HG03039 (cell line): ENCODE measurements at regions not wholly inside any gene's neighbourhood (a gene's known extent, or its start where the extent isn't known, plus 50 kb on each side); places are given as distances from the start of the nearest gene placed in this dataset.
"Not testable (repeated sequence)": the region's sequence is repeated elsewhere in the genome, so short reads cannot be mapped to it uniquely, and the experiment has no call there.

Experiments used
- ATAC-seq: cut with Tn5 transposase; IDR thresholded peaks from one replicate; pipeline ENCODE4 v1.9.1; 2021; ENCODE audit warnings: mild to moderate bottlenecking, moderate library complexity; ENCODE audit not compliant: unreplicated experiment

GRCh38 chr1:95659588-95659987 lies 425.6 kb downstream of the RWDD3 start:
- ATAC-seq = no peak

- ATAC-seq = no peak
Observed at GRCh38 chr1:95660736-95661135, 426.7 kb downstream of the RWDD3 start.

- not testable (repeated sequence) for ATAC-seq
Observed at GRCh38 chr1:95663530-95663929, 429.5 kb downstream of the RWDD3 start.

- no peak for ATAC-seq
Observed at GRCh38 chr1:95668165-95668564, 434.2 kb downstream of the RWDD3 start.

DNA sequence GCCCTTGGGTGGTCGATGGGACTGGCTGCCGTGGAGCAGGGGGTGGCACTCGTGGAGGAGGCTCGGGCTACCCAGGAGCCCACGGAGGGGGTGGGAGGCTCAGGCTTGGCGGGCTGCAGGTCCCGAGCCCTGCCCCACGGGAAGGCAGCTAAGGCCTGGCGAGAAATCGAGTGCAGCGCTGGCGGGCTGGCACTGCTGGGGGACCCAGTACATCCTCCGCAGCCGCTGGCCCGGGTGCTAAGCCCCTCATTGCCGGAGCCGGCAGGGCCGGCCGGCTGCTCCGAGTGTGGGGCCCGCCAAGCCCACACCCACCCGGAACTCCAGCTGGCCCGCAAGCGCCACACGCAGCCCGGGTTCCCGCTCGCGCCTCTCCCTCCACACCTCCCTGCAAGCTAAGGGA lies 435.6 kb downstream of the RWDD3 start:
- ATAC-seq = not testable (repeated sequence)

DNA sequence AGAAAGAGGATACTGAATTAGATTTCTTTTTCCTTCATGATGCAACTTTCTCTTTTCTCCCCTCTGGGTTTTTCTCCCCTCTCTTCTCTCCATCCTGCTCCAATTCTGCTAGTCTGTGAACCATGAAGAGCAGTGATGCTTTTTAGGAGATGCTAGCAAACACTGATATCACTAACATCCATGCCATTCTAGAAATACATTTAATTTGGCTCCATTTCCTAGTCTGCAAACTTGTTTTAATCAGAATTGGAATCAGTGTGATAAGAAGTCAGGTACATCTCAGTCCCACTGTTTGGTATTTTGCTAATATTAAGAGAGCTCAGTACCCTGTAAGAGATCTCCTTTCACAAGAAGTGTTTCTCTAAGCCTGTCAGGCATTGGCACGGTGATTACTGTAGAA lies 437.1 kb downstream of the RWDD3 start:
- ATAC-seq = no peak

- no peak for ATAC-seq
Observed at GRCh38 chr1:95679262-95679661, 445.3 kb downstream of the RWDD3 start.

- no peak for ATAC-seq
Observed at GRCh38 chr1:95685081-95685480, 451.1 kb downstream of the RWDD3 start.

GRCh38 chr1:95686217-95686616 lies 452.2 kb downstream of the RWDD3 start:
- ATAC-seq = no peak

DNA sequence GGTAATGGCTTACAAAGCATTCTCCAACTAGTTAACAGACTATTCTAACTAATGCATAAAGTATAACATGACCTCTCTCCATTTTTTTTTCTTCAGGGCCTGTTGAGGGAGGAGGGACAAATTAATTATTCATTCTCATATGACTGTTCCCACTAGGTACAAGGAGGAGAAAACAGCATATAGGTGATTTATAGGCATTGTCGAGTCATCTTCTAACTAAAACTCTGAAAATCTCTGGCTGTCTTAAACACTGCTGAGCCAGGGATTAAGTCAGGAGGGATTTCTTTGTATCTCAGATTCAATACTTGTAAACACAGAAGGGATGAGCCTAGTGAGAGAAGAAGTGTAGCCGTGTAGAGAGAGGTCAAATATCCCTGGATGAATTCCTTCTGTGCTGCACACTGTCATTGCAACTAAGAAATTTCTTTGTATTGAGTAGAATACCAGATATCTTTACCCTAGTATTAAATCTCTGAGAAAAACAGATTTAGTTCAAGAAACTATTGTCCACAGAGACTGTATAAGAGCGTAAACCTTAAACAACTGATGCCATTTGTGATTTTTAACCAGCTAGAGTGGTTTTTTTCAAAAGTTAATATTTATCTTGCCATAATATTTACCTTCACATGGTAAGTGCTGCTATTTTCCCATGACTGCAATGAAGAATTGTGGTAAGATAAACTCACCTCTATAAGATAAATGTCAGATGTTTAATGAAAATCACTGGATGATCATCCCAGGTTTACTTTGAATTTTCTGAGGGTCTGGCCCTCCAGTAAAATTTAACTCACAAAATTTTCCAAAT lies 465.3 kb downstream of the RWDD3 start:
- no peak for ATAC-seq

DNA sequence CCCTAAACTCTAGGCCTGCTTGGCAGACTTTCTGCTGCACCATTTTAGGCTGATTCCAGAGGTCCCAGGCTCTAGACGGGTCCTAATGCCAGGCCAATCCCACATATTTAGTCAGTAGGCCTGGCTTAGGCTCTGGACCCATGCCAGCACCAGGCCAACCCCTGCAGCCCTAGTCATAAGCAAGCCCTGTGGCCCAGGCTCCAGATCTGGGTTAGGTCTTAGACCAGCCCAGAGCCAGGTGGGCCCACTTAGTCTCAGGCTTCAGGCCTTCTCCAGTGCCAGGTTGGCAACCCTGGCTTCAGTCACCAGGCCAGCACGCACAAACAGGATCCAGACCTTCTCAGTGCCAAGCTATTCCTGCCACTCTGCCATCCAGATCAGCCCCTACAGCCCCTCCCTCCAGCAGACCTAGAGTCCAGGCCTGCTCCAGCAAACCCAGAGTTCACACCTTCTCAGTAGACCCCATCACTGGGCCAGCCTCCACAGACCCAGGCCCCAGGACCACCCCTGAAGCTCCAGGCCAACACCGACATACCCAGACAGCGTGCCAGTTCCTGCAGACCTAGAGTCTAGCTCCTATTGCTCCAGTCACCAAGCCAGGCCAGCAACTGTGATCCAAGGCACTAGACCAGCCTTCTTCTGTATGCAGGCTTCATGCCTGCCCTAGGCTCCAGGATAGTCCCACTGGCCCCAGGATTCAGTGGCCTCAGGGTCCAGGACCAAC lies 467.6 kb downstream of the RWDD3 start:
- no peak for ATAC-seq

DNA sequence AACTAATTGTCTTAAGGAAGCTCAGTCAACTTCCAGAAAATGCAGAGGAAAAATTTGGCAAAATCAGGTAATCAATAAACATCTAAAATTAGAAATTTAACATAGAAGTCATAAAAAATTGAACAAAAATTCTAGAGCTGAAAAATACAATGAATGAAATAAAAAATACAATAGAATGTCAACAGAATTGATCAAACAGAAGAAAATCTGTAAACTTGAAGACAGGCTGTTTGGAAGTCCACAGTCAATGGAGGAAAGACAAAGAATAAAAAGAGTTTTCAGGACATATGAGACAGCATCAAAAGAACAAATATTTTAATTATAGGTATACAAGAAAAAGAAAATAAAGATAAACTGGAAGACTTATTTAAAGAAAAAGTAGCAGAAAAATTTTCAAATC lies 469.0 kb downstream of the RWDD3 start:
- ATAC-seq = no peak

- ATAC-seq = no peak
Observed at GRCh38 chr1:95716097-95716496, 482.1 kb downstream of the RWDD3 start.

DNA sequence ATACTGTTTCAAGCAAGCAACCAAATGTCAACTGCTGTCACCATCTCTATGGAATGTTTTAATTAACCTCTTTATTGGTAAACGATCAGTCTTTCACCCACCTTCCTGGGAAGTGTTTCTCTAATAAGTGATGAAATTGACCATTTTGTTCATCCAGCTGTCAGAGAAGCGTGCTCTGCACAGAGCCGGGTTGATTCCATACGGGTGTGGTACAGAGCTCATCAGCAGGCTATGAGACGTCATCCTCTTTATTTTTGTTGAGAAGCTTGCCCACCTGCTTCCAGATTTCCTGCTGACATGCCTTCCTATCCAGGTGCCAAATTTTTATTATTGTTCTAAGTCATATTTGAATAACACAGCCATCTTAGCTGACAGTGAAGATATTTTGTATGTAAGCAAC lies 482.5 kb downstream of the RWDD3 start:
- ATAC-seq = no peak

DNA sequence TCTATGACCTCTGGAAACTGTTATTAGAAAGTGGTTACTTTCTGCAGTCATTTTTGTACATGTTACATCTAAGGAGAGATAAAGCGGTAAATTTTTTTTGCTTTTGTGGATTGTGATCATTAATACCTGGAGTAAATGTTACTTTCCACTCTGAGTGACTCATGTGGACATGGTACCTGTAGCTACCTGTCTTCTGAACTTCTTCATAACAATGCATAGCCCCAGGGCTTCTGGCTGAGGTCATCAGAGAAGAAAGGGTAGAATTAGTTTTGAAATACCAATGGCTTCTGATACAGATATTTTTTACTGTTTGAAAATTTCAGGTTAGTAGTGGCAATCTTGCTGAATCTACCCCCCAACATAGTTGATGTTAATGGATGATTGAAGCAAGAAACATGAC lies 489.3 kb downstream of the RWDD3 start:
- ATAC-seq = no peak

DNA sequence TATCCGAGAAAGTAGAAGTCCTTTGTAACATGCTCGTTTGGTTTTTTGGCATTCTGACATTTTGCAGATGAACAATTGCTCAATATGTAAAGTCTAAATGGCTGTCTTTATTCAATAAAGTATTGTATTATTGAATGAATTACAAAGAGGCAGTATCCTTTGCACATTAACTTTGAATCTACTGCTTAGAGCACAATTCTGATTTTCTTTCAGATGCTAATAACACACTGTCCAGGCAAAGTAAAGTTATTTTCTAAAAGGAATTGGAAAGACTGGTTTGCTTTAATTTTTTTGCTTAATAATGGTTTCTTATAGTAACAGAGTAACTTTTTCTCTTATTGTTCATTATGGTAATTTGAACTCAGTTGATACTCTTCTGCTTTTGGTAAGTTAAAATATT lies 494.8 kb downstream of the RWDD3 start:
- ATAC-seq = no peak

DNA sequence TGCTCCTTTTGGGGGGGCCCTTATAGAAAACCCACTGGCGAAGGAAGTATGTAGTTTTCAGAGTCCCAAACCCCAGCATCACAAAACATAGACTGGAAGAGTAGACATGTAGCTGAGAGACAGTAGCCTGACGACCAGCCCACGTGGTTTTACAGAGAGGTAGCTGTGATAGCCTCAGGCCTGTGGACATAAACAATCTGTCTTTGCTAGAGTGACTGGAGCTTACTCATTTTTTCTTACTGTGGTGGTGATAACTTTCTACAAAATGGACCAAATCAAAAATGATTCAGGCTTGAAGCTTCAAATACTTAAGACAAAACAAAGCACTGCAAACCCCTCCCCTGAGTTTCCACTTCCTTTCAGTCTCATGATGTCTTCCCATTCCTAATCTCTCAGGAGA lies 497.0 kb downstream of the RWDD3 start:
- ATAC-seq = no peak

GRCh38 chr1:95731466-95731865 lies 497.5 kb downstream of the RWDD3 start:
- ATAC-seq = no peak

GRCh38 chr1:95733031-95733430 lies 499.0 kb downstream of the RWDD3 start:
- no peak for ATAC-seq

DNA sequence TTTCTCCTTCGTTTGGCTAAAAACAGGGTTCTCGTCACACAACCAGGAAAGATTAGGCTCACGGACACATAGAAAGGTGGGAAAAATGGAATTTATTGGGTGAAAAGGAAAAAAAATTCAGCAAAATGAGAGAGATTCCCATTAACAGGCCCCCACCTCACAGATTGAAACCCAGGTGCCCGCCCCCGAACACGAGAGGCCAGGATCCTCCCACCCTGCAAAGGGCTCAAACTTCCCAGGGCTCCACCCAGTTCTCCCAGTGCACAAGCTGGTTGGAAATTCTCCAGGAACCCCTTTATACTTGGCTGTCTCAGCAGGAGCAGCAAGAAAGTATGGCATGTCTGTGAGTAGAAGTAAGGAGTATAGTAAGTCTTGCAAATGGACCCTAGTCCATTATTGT lies 499.7 kb downstream of the RWDD3 start:
- ATAC-seq = no peak

GRCh38 chr1:95734560-95734959 lies 500.6 kb downstream of the RWDD3 start:
- ATAC-seq = no peak

GRCh38 chr1:95742591-95743089 lies 508.6 kb downstream of the RWDD3 start:
- ATAC-seq = no peak
